CD4-positive, alpha-beta T cell (primary cell): ENCODE measurements at regions not wholly inside any gene's neighbourhood (a gene's known extent, or its start where the extent isn't known, plus 50 kb on each side); places are given as distances from the start of the nearest gene placed in this dataset.

Experiments used
- ATAC-seq: fragments of 200-7000 bp; cut with Tn5 transposase; one replicate; pipeline ENCODE4 v1.10.0; 2022; ENCODE audit warnings: mild to moderate bottlenecking; ENCODE audit not compliant: poor library complexity
- CTCF ChIA-PET: fragments of 350-600 bp; sonication (Branson Sonifier 250); formaldehyde crosslinking; loops from one replicate; lab custom pipeline; 2021; ENCODE audit warnings: antibody characterized with exemption, inconsistent platforms; lab: Charles Lee
- POLR2A ChIA-PET: fragments of 350-600 bp; sonication (Branson Sonifier 250); formaldehyde crosslinking; loops from one replicate; lab custom pipeline; 2021; ENCODE audit warnings: antibody characterized with exemption, inconsistent platforms; lab: Charles Lee
- DNase-seq, 14 experiments: peaks; one replicate each; pipeline ENCODE4 v3.0.0-alpha.2; 2013 to 2020; ENCODE audit warnings: mixed read lengths in 2 of 14
- H3K27ac ChIP-seq, 2 donors: one replicate each; pipeline versions ENCODE4 v1.5.1 to v1.7.0; 2013; ENCODE audit warnings: low read length in 2 of 2, low read depth in 1 of 2, mild to moderate bottlenecking in 1 of 2
- H3K27me3 ChIP-seq, 2 experiments: 1 replicate in 1 of 2; 2 replicates in 1 of 2; pipeline versions ENCODE4 v1.6.1 to v1.7.0; 2013; ENCODE audit warnings: low read length in 2 of 2, control low read depth in 1 of 2, mild to moderate bottlenecking in 1 of 2, moderate library complexity in 1 of 2; ENCODE audit not compliant: insufficient read depth in 2 of 2, control insufficient read depth in 1 of 2
- H3K36me3 ChIP-seq: one replicate; pipeline ENCODE4 v1.6.1; 2013; ENCODE audit warnings: low read length, control low read depth; ENCODE audit not compliant: insufficient read depth
- H3K4me1 ChIP-seq: one replicate; pipeline ENCODE4 v1.6.1; 2013; ENCODE audit warnings: low read length, control low read depth; ENCODE audit not compliant: insufficient read depth
- H3K4me3 ChIP-seq: one replicate; pipeline ENCODE4 v1.5.1; 2013; ENCODE audit warnings: mild to moderate bottlenecking, low read length, moderate library complexity
- H3K9me3 ChIP-seq, 2 experiments: 1 replicate in 1 of 2; 2 replicates in 1 of 2; pipeline versions ENCODE4 v1.6.1 to v1.7.0; 2013; ENCODE audit warnings: low read length in 2 of 2, mild to moderate bottlenecking in 2 of 2, control low read depth in 1 of 2, moderate library complexity in 1 of 2; ENCODE audit not compliant: control insufficient read depth in 1 of 2, insufficient read depth in 1 of 2
- H3K27ac Mint-ChIP-seq: one replicate; pipeline ENCODE4 v1.8.0; 2020; ENCODE audit warnings: mixed read lengths
- H3K27me3 Mint-ChIP-seq: one replicate; pipeline ENCODE4 v1.8.0; 2021; ENCODE audit warnings: mixed read lengths
- H3K36me3 Mint-ChIP-seq: one replicate; pipeline ENCODE4 v1.8.0; 2021; ENCODE audit warnings: low read depth, mixed read lengths
- H3K4me1 Mint-ChIP-seq: one replicate; pipeline ENCODE4 v1.8.0; 2021; ENCODE audit warnings: low read depth, mixed read lengths
- H3K4me3 Mint-ChIP-seq: one replicate; pipeline ENCODE4 v1.8.0; 2020; ENCODE audit warnings: mild to moderate bottlenecking, mixed read lengths
- H3K9me3 Mint-ChIP-seq: one replicate; pipeline ENCODE4 v1.8.0; 2020; ENCODE audit warnings: mixed read lengths
- CTCF ChIP-seq: fragments of 200-600 bp; IDR thresholded peaks from one replicate; pipeline ENCODE4 v1.8.0; 2022; ENCODE audit warnings: antibody characterized with exemption, mild to moderate bottlenecking
- intact Hi-C, 2 experiments: fragments of 100-400 bp; cut with DNase I in 1 of 2; cut with micrococcal nuclease in 1 of 2; formaldehyde crosslinking; loops; one replicate each; pipeline versions ENCODE4 v1.15.1 to v1.9.0; 2023 to 2025; cut with DNase I, micrococcal nuclease

GRCh38 chr2:41965173-41965908 is 82.5 kb upstream of the PKDCC start:
- intact Hi-C loops = no loop called here
- Mint-ChIP-seq H3K36me3 (no peaks in the 10 kb centered on the region), H3K27ac (no peak overlapping the region), H3K4me3 (no peak overlapping the region), H3K4me1 (no peaks in the 10 kb centered on the region), H3K27me3 (peaks cover 8% of the 10 kb centered on the region), H3K9me3 (no peaks in the 10 kb centered on the region)
- H3K27me3 ChIP-seq = no peaks in the 10 kb centered on the region
- CTCF ChIA-PET = no interaction called here
- no peak overlapping the region for H3K4me3 ChIP-seq
- no peak for TF ChIP-seq CTCF
- DNase-seq (no peak), ATAC-seq (no peak)
- no peaks in the 10 kb centered on the region for H3K9me3 ChIP-seq
- POLR2A ChIA-PET = no interaction called here
- no peaks in the 10 kb centered on the region for H3K4me1 ChIP-seq
- H3K27ac ChIP-seq = no peak overlapping the region
- no peaks in the 10 kb centered on the region for H3K36me3 ChIP-seq

DNA sequence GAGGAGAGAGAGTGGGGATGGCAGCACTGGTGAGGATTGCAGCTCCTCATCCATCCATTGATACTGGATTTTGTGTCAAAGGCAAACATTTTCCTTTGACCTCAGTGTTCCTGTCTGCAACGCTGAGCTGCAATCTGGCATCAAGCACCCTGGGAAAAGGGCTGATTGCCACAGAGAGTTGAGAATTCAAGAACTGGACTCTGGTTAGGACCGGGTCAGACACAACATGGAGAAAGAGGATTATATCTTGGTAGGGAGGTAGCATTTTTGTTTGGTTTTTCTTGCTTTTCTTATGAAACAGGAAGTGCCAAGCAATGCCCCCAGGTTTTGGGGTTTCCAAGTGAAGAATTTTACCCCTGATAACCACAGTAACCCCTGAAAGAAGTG is 81.9 kb upstream of the PKDCC start:
- H3K4me3 Mint-ChIP-seq = no peak overlapping the region
- Histone ChIP-seq H3K36me3 (no peaks in the 10 kb centered on the region), H3K27me3 (no peaks in the 10 kb centered on the region), H3K9me3 (no peaks in the 10 kb centered on the region), H3K27ac (no peak overlapping the region), H3K4me1 (no peaks in the 10 kb centered on the region), H3K4me3 (no peak overlapping the region)
- no peak overlapping the region for H3K27ac Mint-ChIP-seq
- intact Hi-C loops = no loop called here
- peaks cover 8% of the 10 kb centered on the region for H3K27me3 Mint-ChIP-seq
- no peak for TF ChIP-seq CTCF
- ATAC-seq = no peak
- CTCF ChIA-PET = no interaction called here
- DNase-seq = no peak
- POLR2A ChIA-PET = no interaction called here
- H3K36me3 Mint-ChIP-seq = no peaks in the 10 kb centered on the region
- no peaks in the 10 kb centered on the region for H3K4me1 Mint-ChIP-seq
- no peaks in the 10 kb centered on the region for H3K9me3 Mint-ChIP-seq

- no peaks in the 10 kb centered on the region for H3K4me1 ChIP-seq
- ATAC-seq = no peak
- TF ChIP-seq CTCF = no peak
- no peak overlapping the region for H3K27ac Mint-ChIP-seq
- H3K27ac ChIP-seq = no peak overlapping the region
- H3K9me3 Mint-ChIP-seq = no peaks in the 10 kb centered on the region
- no peaks in the 10 kb centered on the region for H3K36me3 Mint-ChIP-seq
- ChIA-PET POLR2A (interaction anchor here (0.6 kb wide), 1 partner anchor 427 kb away, joined by 3 read pairs; no protein-coding TSS in a partner anchor), CTCF (no interaction called here)
- no peaks in the 10 kb centered on the region for H3K9me3 ChIP-seq
- no peaks in the 10 kb centered on the region for H3K4me1 Mint-ChIP-seq
- intact Hi-C loops = no loop called here
- DNase-seq = no peak
- no peak overlapping the region for H3K4me3 Mint-ChIP-seq
- no peak overlapping the region for H3K4me3 ChIP-seq
- no peaks in the 10 kb centered on the region for H3K27me3 ChIP-seq
- H3K36me3 ChIP-seq = no peaks in the 10 kb centered on the region
- peaks cover 8% of the 10 kb centered on the region for H3K27me3 Mint-ChIP-seq
Measured at GRCh38 chr2:41966431-41966893, 81.4 kb upstream of the PKDCC start.
